ENCODE measurements at regions not wholly inside any gene's neighbourhood (a gene's known extent, or its start where the extent isn't known, plus 50 kb on each side); places are given as distances from the start of the nearest gene placed in this dataset.

DNA sequence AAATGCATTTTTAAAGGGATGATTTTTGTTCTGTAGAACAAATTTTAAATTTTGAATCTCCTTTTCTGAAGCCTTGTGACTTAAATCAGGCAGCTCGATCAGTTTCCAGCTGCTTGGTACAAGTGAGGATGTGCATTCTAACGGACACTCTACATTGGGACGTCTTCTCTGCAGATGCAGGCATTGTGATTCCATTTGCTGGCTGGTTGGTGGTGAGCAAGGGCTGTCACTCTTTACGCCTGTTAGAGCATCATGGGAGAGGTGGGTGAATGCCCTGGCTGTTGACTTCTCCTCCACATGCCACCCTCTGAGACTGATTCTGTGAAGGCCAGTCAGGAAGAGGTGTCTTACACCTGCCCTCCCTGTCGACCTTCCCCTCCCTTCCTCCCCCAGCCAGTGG, 240.5 kb upstream of the RNF32 start:
- Histone ChIP-seq H3K27ac (ENCODE audit: low read length) (no peak overlapping the region), H3K27me3 (ENCODE audit: control insufficient read depth, insufficient read depth, low read length) (peaks cover 14% of the 10 kb centered on the region), H3K9me3 (ENCODE audit: control insufficient read depth, insufficient read depth, low read depth, low read length) (no peaks in the 10 kb centered on the region), H3K36me3 (ENCODE audit: control insufficient read depth, insufficient read depth, low read length) (no peaks in the 10 kb centered on the region), H3K4me1 (ENCODE audit: control insufficient read depth, insufficient read depth, low read length) (no peaks in the 10 kb centered on the region), H3K4me3 (ENCODE audit: low read depth in 2 of 2, low read length in 2 of 2) (no peak overlapping the region)
- ATAC-seq, result no peak
- DNase-seq (ENCODE audit: low read depth, low spot score), result no peak
- in situ Hi-C loops (cut with HindIII; ENCODE audit: low pct_unique_long_range_greater_than_20kb, low sequenced_read_pairs) (no loop called here), intact Hi-C loops (cut with micrococcal nuclease; ENCODE audit: unreplicated experiment) (no loop called here)
- ChIA-PET POLR2A (no interaction called here), CTCF (no interaction called here)
- TF ChIP-seq REST (IDR thresholded peaks at IDR 0.05; ENCODE audit: insufficient read depth in 1 of 2, low read depth in 2 of 2, low read length in 1 of 2), result no peak
- BruUV-seq (replicated peaks), result no TSS peak

GRCh38 chr7:156397249-156397648, 243.3 kb upstream of the RNF32 start:
- BruUV-seq (replicated peaks), result no TSS peak
- CTCF ChIA-PET, result no interaction called here
- ATAC-seq (no peak), DNase-seq (ENCODE audit: low read depth, low spot score) (no peak)
- H3K36me3 ChIP-seq (ENCODE audit: control insufficient read depth, insufficient read depth, low read length), result no peaks in the 10 kb centered on the region
- in situ Hi-C loops (cut with HindIII; ENCODE audit: low pct_unique_long_range_greater_than_20kb, low sequenced_read_pairs) (no loop called here), intact Hi-C loops (cut with micrococcal nuclease; ENCODE audit: unreplicated experiment) (no loop called here)
- POLR2A ChIA-PET, result no interaction called here
- H3K27me3 ChIP-seq (ENCODE audit: control insufficient read depth, insufficient read depth, low read length), result peaks cover 16% of the 10 kb centered on the region
- no peaks in the 10 kb centered on the region for H3K4me1 ChIP-seq (ENCODE audit: control insufficient read depth, insufficient read depth, low read length)
- H3K4me3 ChIP-seq (ENCODE audit: low read depth in 2 of 2, low read length in 2 of 2), result no peak overlapping the region
- H3K9me3 ChIP-seq (ENCODE audit: control insufficient read depth, insufficient read depth, low read depth, low read length), result no peaks in the 10 kb centered on the region
- no peak overlapping the region for H3K27ac ChIP-seq (ENCODE audit: low read length)
- TF ChIP-seq, protein P1, sequence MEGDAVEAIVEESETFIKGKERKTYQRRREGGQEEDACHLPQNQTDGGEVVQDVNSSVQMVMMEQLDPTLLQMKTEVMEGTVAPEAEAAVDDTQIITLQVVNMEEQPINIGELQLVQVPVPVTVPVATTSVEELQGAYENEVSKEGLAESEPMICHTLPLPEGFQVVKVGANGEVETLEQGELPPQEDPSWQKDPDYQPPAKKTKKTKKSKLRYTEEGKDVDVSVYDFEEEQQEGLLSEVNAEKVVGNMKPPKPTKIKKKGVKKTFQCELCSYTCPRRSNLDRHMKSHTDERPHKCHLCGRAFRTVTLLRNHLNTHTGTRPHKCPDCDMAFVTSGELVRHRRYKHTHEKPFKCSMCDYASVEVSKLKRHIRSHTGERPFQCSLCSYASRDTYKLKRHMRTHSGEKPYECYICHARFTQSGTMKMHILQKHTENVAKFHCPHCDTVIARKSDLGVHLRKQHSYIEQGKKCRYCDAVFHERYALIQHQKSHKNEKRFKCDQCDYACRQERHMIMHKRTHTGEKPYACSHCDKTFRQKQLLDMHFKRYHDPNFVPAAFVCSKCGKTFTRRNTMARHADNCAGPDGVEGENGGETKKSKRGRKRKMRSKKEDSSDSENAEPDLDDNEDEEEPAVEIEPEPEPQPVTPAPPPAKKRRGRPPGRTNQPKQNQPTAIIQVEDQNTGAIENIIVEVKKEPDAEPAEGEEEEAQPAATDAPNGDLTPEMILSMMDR (IDR thresholded peaks at IDR 0.05), result no peak
- TF ChIP-seq SIN3A (IDR thresholded peaks at IDR 0.05; ENCODE audit: borderline replicate concordance, insufficient read depth, low read depth, low read length) (no peak), REST (IDR thresholded peaks at IDR 0.05; ENCODE audit: insufficient read depth in 1 of 2, low read depth in 2 of 2, low read length in 1 of 2) (no peak)

Measured in Panc1 (cell line).